ENCODE measurements at regions not wholly inside any gene's neighbourhood (a gene's known extent, or its start where the extent isn't known, plus 50 kb on each side); places are given as distances from the start of the nearest gene placed in this dataset.

GRCh38 chr12:3438401-3438800 is 52.6 kb upstream of the PRMT8 start:
- no peaks in the 10 kb centered on the region for H3K9me3 Mint-ChIP-seq
- Histone ChIP-seq H3K14ac (ENCODE audit: insufficient read depth, low read length) (no peak overlapping the region), H2BK120ac (ENCODE audit: low read depth, low read length, poor library complexity, severe bottlenecking) (no peak overlapping the region), H2AK5ac (ENCODE audit: insufficient read length, low read length) (no peak overlapping the region), H3K56ac (ENCODE audit: insufficient read length, low read depth, low read length) (no peak overlapping the region), H2BK20ac (ENCODE audit: low read depth, low read length, poor library complexity, severe bottlenecking) (no peak overlapping the region), H3K4me2 (ENCODE audit: insufficient read depth, insufficient read length, low read length) (no peak overlapping the region), H3K27me3 (ENCODE audit: insufficient read depth, low read length) (no peaks in the 10 kb centered on the region), H3K27ac (ENCODE audit: insufficient read length, low read depth, low read length) (no peak overlapping the region), H3K23me2 (ENCODE audit: insufficient read length, low read depth, low read length, poor library complexity, severe bottlenecking) (no peaks in the 10 kb centered on the region), H3K9ac (ENCODE audit: extremely low read depth, insufficient read length, low read length) (no peak overlapping the region), H3K79me2 (ENCODE audit: insufficient read depth, low read length) (no peaks in the 10 kb centered on the region), H3K4ac (ENCODE audit: low read depth, low read length) (no peak overlapping the region), H4K20me1 (ENCODE audit: control insufficient read depth, insufficient read depth, insufficient read length) (no peaks in the 10 kb centered on the region), H2BK5ac (ENCODE audit: insufficient read length, low read length) (no peak overlapping the region), H2BK12ac (ENCODE audit: insufficient read length, low read depth, low read length) (no peak overlapping the region), H2BK15ac (ENCODE audit: low read depth, low read length) (no peak overlapping the region), H3K23ac (ENCODE audit: insufficient read length, low read depth, low read length) (no peak overlapping the region), H4K8ac (replicated peaks; ENCODE audit: insufficient read length, low read depth, low read length) (no peak overlapping the region), H2AFZ (ENCODE audit: low read length) (no peak overlapping the region), H3K79me1 (ENCODE audit: insufficient read depth, low read depth, low read length, poor library complexity, severe bottlenecking) (no peaks in the 10 kb centered on the region), H3K9me3 (ENCODE audit: control insufficient read depth, low read depth, low read length) (no peaks in the 10 kb centered on the region), H3K4me1 (ENCODE audit: insufficient read depth, low read length) (peaks cover 3% of the 10 kb centered on the region; the same call in 1 of the 2 replicates), H3T11ph (ENCODE audit: low read length) (no peak overlapping the region), H3K18ac (ENCODE audit: insufficient read length, low read depth, low read length) (no peak overlapping the region), H4K5ac (ENCODE audit: insufficient read length, low read depth, low read length) (no peak overlapping the region), H4K91ac (ENCODE audit: insufficient read length, low read depth, low read length) (no peak overlapping the region)
- H3K27ac Mint-ChIP-seq: no peak overlapping the region
- peaks cover 4 to 17% of the 10 kb centered on the region in 2 experiments for H3K4me1 Mint-ChIP-seq
- WGBS (ENCODE audit: extremely low coverage, insufficient read length, low lambda C conversion rate): no CpG with 5 or more reads among the region's 6 CpGs
- DNase-seq: no peak
- H3K4me3 Mint-ChIP-seq: no peak overlapping the region
- H3K27me3 Mint-ChIP-seq (ENCODE audit: low read depth): no peaks in the 10 kb centered on the region; the same call in 1 of the 2 replicates
- no peak for TF ChIP-seq CTCF (conservative IDR thresholded peaks at IDR 0.05)
- no peaks in the 10 kb centered on the region for H3K36me3 Mint-ChIP-seq (ENCODE audit: insufficient read depth in 1 of 3, low read depth in 3 of 3)
